Heart right ventricle (tissue), 16 donors: ENCODE measurements at regions not wholly inside any gene's neighbourhood (a gene's known extent, or its start where the extent isn't known, plus 50 kb on each side); places are given as distances from the start of the nearest gene placed in this dataset.

Experiments
- ATAC-seq, 8 donors: fragments of 200-7000 bp; cut with Tn5 transposase; one replicate each; pipeline ENCODE4 v1.9.1; 2020; ENCODE audit warnings: mild to moderate bottlenecking in 8 of 8, moderate library complexity in 8 of 8, moderate number of reproducible peaks in 1 of 8
- DNase-seq, 2 donors: peaks; one replicate each; pipeline ENCODE4 v3.0.0-alpha.2; 2020
- H3K27ac ChIP-seq, 10 donors: fragments of 200-600 bp; sonication (generic) in 2 of 10; one replicate each; pipeline versions ENCODE4 v1.5.0 to v1.8.0; 2020 to 2022; ENCODE audit warnings: mild to moderate bottlenecking in 3 of 10
- H3K27me3 ChIP-seq, 7 donors: fragments of 200-600 bp; one replicate each; pipeline ENCODE4 v1.8.0; 2021 to 2022; ENCODE audit warnings: mild to moderate bottlenecking in 2 of 7
- H3K36me3 ChIP-seq, 9 donors: fragments of 200-600 bp; sonication (generic) in 1 of 9; one replicate each; pipeline versions ENCODE4 v1.5.0 to v1.8.0; 2020 to 2022; ENCODE audit warnings: mild to moderate bottlenecking in 2 of 9
- H3K4me1 ChIP-seq, 9 donors: fragments of 200-600 bp; sonication (generic) in 1 of 9; one replicate each; pipeline versions ENCODE4 v1.5.0 to v1.8.0; 2020 to 2022; ENCODE audit warnings: mild to moderate bottlenecking in 4 of 9
- H3K4me3 ChIP-seq, 10 donors: fragments of 200-600 bp; sonication (generic) in 2 of 10; one replicate each; pipeline versions ENCODE4 v1.5.0 to v1.8.0; 2020 to 2022; ENCODE audit warnings: mild to moderate bottlenecking in 7 of 10, moderate library complexity in 2 of 10
- H3K9me3 ChIP-seq, 11 donors: fragments of 200-600 bp in 10 of 11; sonication (generic) in 2 of 11; one replicate each; pipeline versions ENCODE4 v1.5.0 to v1.8.0; 2013 to 2022; ENCODE audit warnings: mild to moderate bottlenecking in 2 of 11, control low read depth in 1 of 11, moderate library complexity in 1 of 11
- WGBS, 2 donors: extraction: QIAGEN DNeasy Blood & Tissue Kit; methylation state at CpG; one replicate each; pipeline ENCODE4 v1.1.7; 2013; ENCODE audit warnings: inconsistent platforms in 1 of 2; 5-methylcytosine and 5-hydroxymethylcytosine counted together
- intact Hi-C, 10 donors: fragments of 100-400 bp; cut with DNase I; formaldehyde crosslinking; loops; one replicate each; pipeline versions ENCODE4 v1.11.1 to v1.14.2; 2022
- TF ChIP-seq, protein P1 (sequence below), 9 donors: fragments of 200-600 bp; sonication (generic) in 2 of 9; IDR thresholded peaks; one replicate each; pipeline versions ENCODE4 v1.5.0 to v1.8.0; 2021 to 2022; ENCODE audit warnings: antibody characterized with exemption in 9 of 9, mild to moderate bottlenecking in 5 of 9, moderate library complexity in 1 of 9
- donor health status: Arrhythmogenic right ventricular cardiomyopathy.
- donor health status: ischemic (EF 13 %, LVEDD 7.1; RV severe dilation, severe dysfunction).
- donor health status: healthy with polysubstance abuse.
- donor health status: DM: no; HTN: yes; CAD: no.
- donor health status: DM: no; HTN: no; CAD: no.
- donor health status: ischemic (EF 25% LVEDD 6.9; RV normal size, moderate dysfunction).
- donor health status: ischemic (EF 25% LVEDD 5.7; RV mildly dilated, moderate dysfunction).
- donor health status: healthy.
- donor health status: DM: yes; HTN: yes; CAD: no.
- donor health status: Ischemic cardiomyopathy.
- donor health status: ischemic (EF 35%, LVEDD 5.7; RV mildly dilated, moderate dysfunction).
- donor health status: nonischemic (EF 11% LVEDD 7.7; RV severe dilation, severe dysfunction).
- donor health status: DM: yes; HTN: yes; CAD: no.
- donor health status: PGD.
- donor health status: ischemic (EF 29% LVEDD 5.4; RV normal size, mild dysfunction).
- donor health status: nonischemic (EF 23%, LVEDD 6.1; RV moderate dilation, normal function).

DNA sequence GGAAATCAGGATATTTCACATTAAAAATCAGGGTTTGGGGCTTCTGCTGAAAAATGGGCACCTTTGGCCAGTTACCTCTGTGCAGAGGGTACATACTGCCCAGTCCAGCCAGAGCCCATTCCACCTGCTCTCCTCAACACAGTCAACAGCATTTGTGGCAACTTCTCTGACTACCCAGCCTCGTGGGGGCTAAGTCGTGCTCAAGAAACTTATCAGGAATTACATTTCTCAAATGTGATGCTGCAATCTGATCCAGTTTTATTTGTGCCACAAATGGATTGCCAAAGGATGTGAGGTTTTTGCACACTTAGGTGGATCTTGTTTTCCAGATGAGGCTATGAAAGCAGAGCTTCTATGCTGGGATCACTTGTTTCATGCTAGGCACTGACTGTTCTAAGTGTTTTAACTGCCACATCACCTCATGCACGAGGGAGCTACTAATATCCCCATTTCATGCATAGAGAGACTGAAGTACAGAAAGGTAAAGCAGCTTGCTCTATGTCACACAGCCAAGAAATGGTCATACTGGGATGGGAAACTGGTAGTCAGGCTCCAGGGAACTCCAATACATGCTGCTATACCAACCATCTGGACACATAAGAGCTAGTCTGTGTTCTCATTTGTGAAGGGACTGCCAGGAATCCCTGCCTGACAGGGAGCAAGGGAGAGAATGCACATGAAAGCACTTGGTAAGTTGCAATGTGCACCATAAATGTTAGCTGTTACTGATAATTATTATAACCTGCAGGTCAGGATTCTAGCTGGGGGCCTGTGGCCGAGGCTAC lies 89.0 kb upstream of the HK2 start:
- 51 to 54% methylated on average over 4 of the region's 4 CpGs for WGBS, 2 donors
- Histone ChIP-seq H3K27ac (no peak overlapping the region), H3K9me3 (no peaks in the 10 kb centered on the region), H3K4me1 (peaks cover 0 to 20% (median 11%) of the 10 kb centered on the region in 9 donors), H3K4me3 (no peak overlapping the region), H3K27me3 (peaks cover 0 to 6% (median 0%) of the 10 kb centered on the region in 7 donors), H3K36me3 (no peaks in the 10 kb centered on the region)
- ATAC-seq = no peak
- no peak for DNase-seq
- intact Hi-C loops = no loop called here
- TF ChIP-seq, protein P1, sequence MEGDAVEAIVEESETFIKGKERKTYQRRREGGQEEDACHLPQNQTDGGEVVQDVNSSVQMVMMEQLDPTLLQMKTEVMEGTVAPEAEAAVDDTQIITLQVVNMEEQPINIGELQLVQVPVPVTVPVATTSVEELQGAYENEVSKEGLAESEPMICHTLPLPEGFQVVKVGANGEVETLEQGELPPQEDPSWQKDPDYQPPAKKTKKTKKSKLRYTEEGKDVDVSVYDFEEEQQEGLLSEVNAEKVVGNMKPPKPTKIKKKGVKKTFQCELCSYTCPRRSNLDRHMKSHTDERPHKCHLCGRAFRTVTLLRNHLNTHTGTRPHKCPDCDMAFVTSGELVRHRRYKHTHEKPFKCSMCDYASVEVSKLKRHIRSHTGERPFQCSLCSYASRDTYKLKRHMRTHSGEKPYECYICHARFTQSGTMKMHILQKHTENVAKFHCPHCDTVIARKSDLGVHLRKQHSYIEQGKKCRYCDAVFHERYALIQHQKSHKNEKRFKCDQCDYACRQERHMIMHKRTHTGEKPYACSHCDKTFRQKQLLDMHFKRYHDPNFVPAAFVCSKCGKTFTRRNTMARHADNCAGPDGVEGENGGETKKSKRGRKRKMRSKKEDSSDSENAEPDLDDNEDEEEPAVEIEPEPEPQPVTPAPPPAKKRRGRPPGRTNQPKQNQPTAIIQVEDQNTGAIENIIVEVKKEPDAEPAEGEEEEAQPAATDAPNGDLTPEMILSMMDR (IDR thresholded peaks at IDR 0.05) = no peak

GRCh38 chr2:74745766-74746165 lies 88.2 kb upstream of the HK2 start:
- ATAC-seq = no peak
- WGBS, 2 donors = 90 to 92% methylated on average over 8 of the region's 8 CpGs
- TF ChIP-seq, protein P1 (IDR thresholded peaks at IDR 0.05) = no peak

GRCh38 chr2:74746480-74746879 lies 87.4 kb upstream of the HK2 start:
- DNase-seq (no peak), ATAC-seq (no peak)
- H3K4me3 ChIP-seq = no peak overlapping the region
- WGBS, 2 donors = 83 to 90% methylated on average over 2 of the region's 2 CpGs
- H3K27me3 ChIP-seq = peaks cover 0 to 8% (median 0%) of the 10 kb centered on the region in 7 donors
- TF ChIP-seq, protein P1 (IDR thresholded peaks at IDR 0.05) = no peak
- H3K36me3 ChIP-seq = no peaks in the 10 kb centered on the region
- intact Hi-C loops = no loop called here
- peaks cover 0 to 6% (median 0%) of the 10 kb centered on the region in 9 donors for H3K4me1 ChIP-seq
- H3K27ac ChIP-seq = no peak overlapping the region
- no peaks in the 10 kb centered on the region for H3K9me3 ChIP-seq

More at GRCh38 chr2:74745766-74746165, 88.2 kb upstream of the HK2 start:
- H3K4me3 ChIP-seq = no peak overlapping the region
- intact Hi-C loops = no loop called here
- peaks cover 0 to 8% (median 0%) of the 10 kb centered on the region in 7 donors for H3K27me3 ChIP-seq
- no peaks in the 10 kb centered on the region for H3K9me3 ChIP-seq
- H3K36me3 ChIP-seq = no peaks in the 10 kb centered on the region
- H3K4me1 ChIP-seq = peaks cover 0 to 13% (median 6%) of the 10 kb centered on the region in 9 donors
- no peak overlapping the region for H3K27ac ChIP-seq
- no peak for DNase-seq

DNA sequence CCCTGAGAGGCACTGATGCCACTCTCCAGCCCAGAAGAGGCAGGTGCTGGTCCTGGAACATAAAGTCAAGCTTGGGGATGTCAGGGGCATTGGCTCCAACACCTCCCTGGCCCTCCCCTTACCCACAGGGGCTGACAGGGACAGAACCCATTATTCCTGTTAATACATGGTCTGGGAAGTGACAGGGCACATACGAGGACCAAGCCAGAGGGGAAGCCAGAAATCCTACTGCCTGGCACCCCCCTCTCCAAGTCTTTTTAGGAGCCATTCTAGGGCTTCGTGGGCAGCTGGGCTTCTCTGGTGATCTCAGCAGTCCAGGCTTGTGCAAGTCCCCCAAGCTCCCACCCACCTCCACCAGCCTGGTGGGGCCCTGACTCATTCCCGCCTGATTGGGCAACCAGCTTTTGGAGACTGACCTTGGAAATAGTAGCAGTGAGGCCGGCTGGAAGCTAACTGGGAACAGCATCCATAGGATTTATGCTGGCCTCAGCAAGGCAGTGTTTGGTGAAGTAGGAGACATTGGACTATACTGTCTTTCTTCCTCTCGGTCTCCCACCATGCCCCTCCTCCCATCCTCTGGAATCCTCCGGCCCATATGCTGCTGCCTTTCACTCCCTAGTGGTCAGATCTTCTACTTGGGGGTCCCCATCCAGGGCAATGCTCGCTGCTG lies 86.4 kb upstream of the HK2 start:
- Histone ChIP-seq H3K9me3 (no peaks in the 10 kb centered on the region), H3K27me3 (peaks cover 0 to 8% (median 0%) of the 10 kb centered on the region in 7 donors), H3K27ac (no peak overlapping the region), H3K36me3 (no peaks in the 10 kb centered on the region), H3K4me3 (no peak overlapping the region), H3K4me1 (no peaks in the 10 kb centered on the region)
- no peak for DNase-seq
- WGBS, 2 donors = 75 to 85% methylated on average over 7 of the region's 7 CpGs
- TF ChIP-seq, protein P1 (IDR thresholded peaks at IDR 0.05) = no peak
- peak in 1 of 8 donors; percentile 41 for ATAC-seq
- intact Hi-C loops = no loop called here
